Gastroesophageal sphincter (tissue), 3 donors: ENCODE measurements at regions not wholly inside any gene's neighbourhood (a gene's known extent, or its start where the extent isn't known, plus 50 kb on each side); places are given as distances from the start of the nearest gene placed in this dataset.
"Not testable (repeated sequence)": the region's sequence is repeated elsewhere in the genome, so short reads cannot be mapped to it uniquely, and the experiment has no call there.

ENCODE experiments used
- CTCF ChIP-seq, 4 experiments: fragments of 200-600 bp in 2 of 4; fragments of 450-650 bp in 2 of 4; sonication (generic) in 1 of 4; IDR thresholded peaks; one replicate each; pipeline ENCODE4 v1.5.1; 2017 to 2019; ENCODE audit warnings: antibody characterized with exemption in 4 of 4, mild to moderate bottlenecking in 2 of 4, moderate library complexity in 2 of 4
- EP300 ChIP-seq: sonication (generic); formaldehyde crosslinking; IDR thresholded peaks from one replicate; pipeline ENCODE4 v1.6.1; 2017; ENCODE audit warnings: antibody characterized with exemption, mild to moderate bottlenecking
- POLR2A ChIP-seq, 2 donors: fragments of 450-650 bp; IDR thresholded peaks; one replicate each; pipeline ENCODE4 v1.6.1; 2017; ENCODE audit warnings: antibody characterized with exemption in 2 of 2, mild to moderate bottlenecking in 2 of 2, moderate library complexity in 1 of 2
- POLR2AphosphoS5 ChIP-seq: sonication (generic); formaldehyde crosslinking; IDR thresholded peaks from one replicate; pipeline ENCODE4 v1.6.1; 2017; ENCODE audit warnings: antibody characterized with exemption

GRCh38 chr1:147098338-147098973 lies 73.8 kb downstream of the PRKAB2 start:
- TF ChIP-seq CTCF (IDR thresholded peaks at IDR 0.05), result peak in 1 of 4 experiments; percentile 35
- not testable (repeated sequence) for TF ChIP-seq POLR2AphosphoS5; POLR2A (IDR thresholded peaks at IDR 0.05); EP300
